ENCODE measurements at regions not wholly inside any gene's neighbourhood (a gene's known extent, or its start where the extent isn't known, plus 50 kb on each side); places are given as distances from the start of the nearest gene placed in this dataset.

DNA sequence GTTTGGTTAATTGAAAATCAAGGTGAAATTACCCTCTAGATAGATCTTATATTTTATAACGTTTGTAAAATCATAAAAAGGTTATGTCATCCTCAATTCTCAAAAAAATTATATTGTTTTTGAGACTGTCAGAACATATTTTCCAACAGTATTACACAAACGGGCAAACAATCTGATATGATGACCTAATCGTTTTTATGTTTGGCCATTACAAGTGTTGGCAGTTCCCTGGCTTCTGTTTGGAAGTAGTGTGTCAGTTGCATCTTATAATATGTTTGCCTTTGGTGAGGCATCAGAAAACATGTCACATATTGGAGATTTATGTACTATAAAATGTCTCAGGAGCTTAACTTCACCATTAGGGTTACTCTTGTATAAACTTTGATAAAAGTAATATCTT is 308.1 kb upstream of the EPHA7 start:
- Histone ChIP-seq H3K9me3 (ENCODE audit: control insufficient read depth in 2 of 2, insufficient read depth in 1 of 2, low read depth in 1 of 2, low read length in 1 of 2) (no peaks in the 10 kb centered on the region), H3K27me3 (ENCODE audit: control insufficient read depth in 1 of 2, insufficient read depth in 2 of 2, low read length in 2 of 2) (no peaks in the 10 kb centered on the region), H3K4me3 (ENCODE audit: low read depth in 1 of 2, low read length in 2 of 2) (no peak overlapping the region), H3K36me3 (ENCODE audit: control insufficient read depth in 2 of 2, insufficient read depth in 2 of 2, low read length in 1 of 2) (no peaks in the 10 kb centered on the region), H3K27ac (ENCODE audit: low read depth in 2 of 2, low read length in 1 of 2) (no peak overlapping the region), H3K4me1 (ENCODE audit: control insufficient read depth in 2 of 2, insufficient read depth in 2 of 2, low read length in 1 of 2) (no peaks in the 10 kb centered on the region)
- 31 to 33% methylated on average over 3 of the region's 3 CpGs for WGBS, 2 donors

GRCh38 chr6:93721386-93722048 is 302.2 kb upstream of the EPHA7 start:
- H3K36me3 ChIP-seq (ENCODE audit: control insufficient read depth in 2 of 2, insufficient read depth in 2 of 2, low read length in 1 of 2), result no peaks in the 10 kb centered on the region
- 86 to 90% methylated on average over 3 of the region's 3 CpGs for WGBS, 2 donors

DNA sequence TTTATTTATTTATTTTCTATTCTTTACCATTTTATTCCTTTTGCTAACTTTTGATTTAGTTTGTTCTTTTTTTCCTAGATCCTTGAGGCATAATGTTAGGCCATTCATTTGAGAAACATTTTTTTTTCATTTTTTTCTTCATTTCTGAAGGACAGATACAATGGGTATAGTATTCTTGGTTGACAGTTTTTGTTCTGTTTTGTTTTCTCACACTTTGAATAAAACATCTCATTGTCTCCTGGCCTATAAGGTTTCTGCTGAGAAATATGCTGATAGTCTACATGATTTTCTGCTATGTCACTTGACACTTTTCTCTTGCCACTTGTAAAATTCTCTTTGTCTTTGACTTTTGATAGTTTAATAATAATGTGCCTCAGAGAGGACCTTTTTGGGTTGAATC is 294.6 kb upstream of the EPHA7 start:
- no peaks in the 10 kb centered on the region for H3K27me3 ChIP-seq (ENCODE audit: control insufficient read depth in 1 of 2, insufficient read depth in 2 of 2, low read length in 2 of 2)
- peaks cover 6 to 12% of the 10 kb centered on the region in 2 donors for H3K9me3 ChIP-seq (ENCODE audit: control insufficient read depth in 2 of 2, insufficient read depth in 1 of 2, low read depth in 1 of 2, low read length in 1 of 2)
- H3K4me3 ChIP-seq (ENCODE audit: low read depth in 1 of 2, low read length in 2 of 2), result no peak overlapping the region
- H3K36me3 ChIP-seq (ENCODE audit: control insufficient read depth in 2 of 2, insufficient read depth in 2 of 2, low read length in 1 of 2), result no peaks in the 10 kb centered on the region
- no peak overlapping the region for H3K27ac ChIP-seq (ENCODE audit: low read depth in 2 of 2, low read length in 1 of 2)
- no peaks in the 10 kb centered on the region for H3K4me1 ChIP-seq (ENCODE audit: control insufficient read depth in 2 of 2, insufficient read depth in 2 of 2, low read length in 1 of 2)

More at GRCh38 chr6:93721386-93722048, 302.2 kb upstream of the EPHA7 start:
- Histone ChIP-seq H3K27me3 (ENCODE audit: control insufficient read depth in 1 of 2, insufficient read depth in 2 of 2, low read length in 2 of 2) (no peaks in the 10 kb centered on the region), H3K27ac (ENCODE audit: low read depth in 2 of 2, low read length in 1 of 2) (no peak overlapping the region), H3K9me3 (ENCODE audit: control insufficient read depth in 2 of 2, insufficient read depth in 1 of 2, low read depth in 1 of 2, low read length in 1 of 2) (no peaks in the 10 kb centered on the region), H3K4me3 (ENCODE audit: low read depth in 1 of 2, low read length in 2 of 2) (no peak overlapping the region), H3K4me1 (ENCODE audit: control insufficient read depth in 2 of 2, insufficient read depth in 2 of 2, low read length in 1 of 2) (no peaks in the 10 kb centered on the region)

DNA sequence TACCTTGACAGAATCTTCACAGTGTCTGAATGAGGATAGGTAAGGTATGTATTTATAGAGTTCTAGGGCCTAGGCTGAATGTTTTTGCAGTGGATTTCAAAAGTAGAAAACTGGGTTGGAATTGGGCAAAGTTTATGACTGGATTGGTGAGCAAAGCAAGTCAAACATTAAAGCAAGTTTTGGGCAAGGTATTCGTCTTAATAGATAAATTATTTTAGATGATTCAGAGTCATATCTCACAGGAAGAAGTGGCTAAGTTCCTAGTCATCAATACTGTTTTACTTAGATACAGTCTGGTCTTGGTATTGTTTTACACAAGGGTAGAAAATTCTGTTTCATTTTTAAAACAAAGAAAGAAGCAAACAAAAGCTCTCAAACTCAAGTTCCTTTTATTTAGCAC is 284.1 kb upstream of the EPHA7 start:
- no peak overlapping the region for H3K27ac ChIP-seq (ENCODE audit: low read depth in 2 of 2, low read length in 1 of 2)
- H3K4me3 ChIP-seq (ENCODE audit: low read depth in 1 of 2, low read length in 2 of 2), result no peak overlapping the region
- WGBS, 2 donors, result 61 to 71% methylated on average over 1 of the region's 1 CpG
- H3K4me1 ChIP-seq (ENCODE audit: control insufficient read depth in 2 of 2, insufficient read depth in 2 of 2, low read length in 1 of 2), result no peaks in the 10 kb centered on the region
- H3K27me3 ChIP-seq (ENCODE audit: control insufficient read depth in 1 of 2, insufficient read depth in 2 of 2, low read length in 2 of 2), result no peaks in the 10 kb centered on the region
- H3K36me3 ChIP-seq (ENCODE audit: control insufficient read depth in 2 of 2, insufficient read depth in 2 of 2, low read length in 1 of 2), result no peaks in the 10 kb centered on the region
- H3K9me3 ChIP-seq (ENCODE audit: control insufficient read depth in 2 of 2, insufficient read depth in 1 of 2, low read depth in 1 of 2, low read length in 1 of 2), result peaks cover 2 to 3% of the 10 kb centered on the region in 2 donors

GRCh38 chr6:93701526-93701925 is 282.2 kb upstream of the EPHA7 start:
- Histone ChIP-seq H3K4me3 (ENCODE audit: low read depth in 1 of 2, low read length in 2 of 2) (no peak overlapping the region), H3K9me3 (ENCODE audit: control insufficient read depth in 2 of 2, insufficient read depth in 1 of 2, low read depth in 1 of 2, low read length in 1 of 2) (peaks cover 0 to 2% of the 10 kb centered on the region in 2 donors), H3K27me3 (ENCODE audit: control insufficient read depth in 1 of 2, insufficient read depth in 2 of 2, low read length in 2 of 2) (no peaks in the 10 kb centered on the region), H3K4me1 (ENCODE audit: control insufficient read depth in 2 of 2, insufficient read depth in 2 of 2, low read length in 1 of 2) (no peaks in the 10 kb centered on the region), H3K27ac (ENCODE audit: low read depth in 2 of 2, low read length in 1 of 2) (no peak overlapping the region), H3K36me3 (ENCODE audit: control insufficient read depth in 2 of 2, insufficient read depth in 2 of 2, low read length in 1 of 2) (no peaks in the 10 kb centered on the region)
- WGBS, 2 donors, result 53 to 72% methylated on average over 2 of the region's 2 CpGs

- H3K27me3 ChIP-seq (ENCODE audit: control insufficient read depth in 1 of 2, insufficient read depth in 2 of 2, low read length in 2 of 2), result no peaks in the 10 kb centered on the region
- H3K36me3 ChIP-seq (ENCODE audit: control insufficient read depth in 2 of 2, insufficient read depth in 2 of 2, low read length in 1 of 2), result no peaks in the 10 kb centered on the region
- no peaks in the 10 kb centered on the region for H3K9me3 ChIP-seq (ENCODE audit: control insufficient read depth in 2 of 2, insufficient read depth in 1 of 2, low read depth in 1 of 2, low read length in 1 of 2)
- WGBS, 2 donors, result 89 to 94% methylated on average over 2 of the region's 2 CpGs
- H3K27ac ChIP-seq (ENCODE audit: low read depth in 2 of 2, low read length in 1 of 2), result no peak overlapping the region
- H3K4me3 ChIP-seq (ENCODE audit: low read depth in 1 of 2, low read length in 2 of 2), result no peak overlapping the region
- no peaks in the 10 kb centered on the region for H3K4me1 ChIP-seq (ENCODE audit: control insufficient read depth in 2 of 2, insufficient read depth in 2 of 2, low read length in 1 of 2)
These were observed 266.1 kb upstream of the EPHA7 start for GRCh38 chr6:93685494-93685893.

DNA sequence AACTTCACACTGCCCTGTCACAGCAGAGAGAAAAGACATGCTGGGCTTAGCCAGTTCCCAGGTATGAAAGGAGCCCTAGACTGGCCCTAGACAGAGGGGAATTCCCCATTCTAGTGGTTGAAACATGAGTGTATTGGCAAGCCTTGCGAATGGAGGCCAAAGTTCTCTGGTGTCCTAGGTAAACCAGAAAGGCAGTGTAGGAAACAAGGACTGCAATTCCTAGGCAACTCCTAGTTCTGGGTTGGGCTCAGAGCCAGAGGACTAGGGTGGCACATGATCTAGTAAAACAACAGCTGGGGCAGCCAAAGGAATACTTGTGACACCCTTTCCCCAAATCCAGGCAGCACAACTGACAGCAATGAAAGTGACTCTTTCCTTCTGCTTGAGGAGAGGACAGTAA is 265.0 kb upstream of the EPHA7 start:
- no peaks in the 10 kb centered on the region for H3K36me3 ChIP-seq (ENCODE audit: control insufficient read depth in 2 of 2, insufficient read depth in 2 of 2, low read length in 1 of 2)
- no peak overlapping the region for H3K4me3 ChIP-seq (ENCODE audit: low read depth in 1 of 2, low read length in 2 of 2)
- H3K4me1 ChIP-seq (ENCODE audit: control insufficient read depth in 2 of 2, insufficient read depth in 2 of 2, low read length in 1 of 2), result no peaks in the 10 kb centered on the region
- no peaks in the 10 kb centered on the region for H3K27me3 ChIP-seq (ENCODE audit: control insufficient read depth in 1 of 2, insufficient read depth in 2 of 2, low read length in 2 of 2)
- 87 to 95% methylated on average over 1 of the region's 1 CpG for WGBS, 2 donors
- H3K9me3 ChIP-seq (ENCODE audit: control insufficient read depth in 2 of 2, insufficient read depth in 1 of 2, low read depth in 1 of 2, low read length in 1 of 2), result no peaks in the 10 kb centered on the region
- no peak overlapping the region for H3K27ac ChIP-seq (ENCODE audit: low read depth in 2 of 2, low read length in 1 of 2)

- no peak overlapping the region for H3K27ac ChIP-seq (ENCODE audit: low read depth in 2 of 2, low read length in 1 of 2)
- no peaks in the 10 kb centered on the region for H3K27me3 ChIP-seq (ENCODE audit: control insufficient read depth in 1 of 2, insufficient read depth in 2 of 2, low read length in 2 of 2)
- no peak overlapping the region for H3K4me3 ChIP-seq (ENCODE audit: low read depth in 1 of 2, low read length in 2 of 2)
- no peaks in the 10 kb centered on the region for H3K4me1 ChIP-seq (ENCODE audit: control insufficient read depth in 2 of 2, insufficient read depth in 2 of 2, low read length in 1 of 2)
- no peaks in the 10 kb centered on the region for H3K9me3 ChIP-seq (ENCODE audit: control insufficient read depth in 2 of 2, insufficient read depth in 1 of 2, low read depth in 1 of 2, low read length in 1 of 2)
- 88 to 91% methylated on average over 3 of the region's 3 CpGs for WGBS, 2 donors
- no peaks in the 10 kb centered on the region for H3K36me3 ChIP-seq (ENCODE audit: control insufficient read depth in 2 of 2, insufficient read depth in 2 of 2, low read length in 1 of 2)
These were observed 260.5 kb upstream of the EPHA7 start for GRCh38 chr6:93679836-93680235.

GRCh38 chr6:93678841-93679454 is 259.6 kb upstream of the EPHA7 start:
- 35 to 51% methylated on average over 4 of the region's 4 CpGs for WGBS, 2 donors
- H3K4me1 ChIP-seq (ENCODE audit: control insufficient read depth in 2 of 2, insufficient read depth in 2 of 2, low read length in 1 of 2), result no peaks in the 10 kb centered on the region
- H3K4me3 ChIP-seq (ENCODE audit: low read depth in 1 of 2, low read length in 2 of 2), result no peak overlapping the region
- no peaks in the 10 kb centered on the region for H3K36me3 ChIP-seq (ENCODE audit: control insufficient read depth in 2 of 2, insufficient read depth in 2 of 2, low read length in 1 of 2)
- H3K27ac ChIP-seq (ENCODE audit: low read depth in 2 of 2, low read length in 1 of 2), result no peak overlapping the region
- H3K9me3 ChIP-seq (ENCODE audit: control insufficient read depth in 2 of 2, insufficient read depth in 1 of 2, low read depth in 1 of 2, low read length in 1 of 2), result no peaks in the 10 kb centered on the region
- no peaks in the 10 kb centered on the region for H3K27me3 ChIP-seq (ENCODE audit: control insufficient read depth in 1 of 2, insufficient read depth in 2 of 2, low read length in 2 of 2)

Measured in esophagus (tissue), 2 donors.